ENCODE measurements at regions not wholly inside any gene's neighbourhood (a gene's known extent, or its start where the extent isn't known, plus 50 kb on each side); places are given as distances from the start of the nearest gene placed in this dataset.
"Not testable (repeated sequence)": the region's sequence is repeated elsewhere in the genome, so short reads cannot be mapped to it uniquely, and the experiment has no call there.

DNA sequence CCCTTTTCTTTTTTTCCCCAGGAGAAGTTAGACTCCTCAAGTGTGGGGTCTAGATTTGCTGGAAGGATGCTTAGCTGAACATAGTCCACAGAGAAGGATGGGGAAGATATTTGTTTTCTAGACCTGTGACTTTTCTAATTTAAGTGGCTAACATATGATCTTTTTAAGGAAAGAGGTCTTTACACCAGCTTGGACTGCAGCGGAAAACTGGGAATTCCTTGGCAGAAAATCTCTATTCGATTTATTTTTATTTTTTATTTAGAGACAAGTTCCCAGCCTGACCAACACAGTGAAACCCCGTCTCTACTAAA lies 148.4 kb downstream of the MYCN start:
- Mint-ChIP-seq H3K27ac (no peak overlapping the region), H3K36me3 (ENCODE audit: low read depth) (no peaks in the 10 kb centered on the region)

DNA sequence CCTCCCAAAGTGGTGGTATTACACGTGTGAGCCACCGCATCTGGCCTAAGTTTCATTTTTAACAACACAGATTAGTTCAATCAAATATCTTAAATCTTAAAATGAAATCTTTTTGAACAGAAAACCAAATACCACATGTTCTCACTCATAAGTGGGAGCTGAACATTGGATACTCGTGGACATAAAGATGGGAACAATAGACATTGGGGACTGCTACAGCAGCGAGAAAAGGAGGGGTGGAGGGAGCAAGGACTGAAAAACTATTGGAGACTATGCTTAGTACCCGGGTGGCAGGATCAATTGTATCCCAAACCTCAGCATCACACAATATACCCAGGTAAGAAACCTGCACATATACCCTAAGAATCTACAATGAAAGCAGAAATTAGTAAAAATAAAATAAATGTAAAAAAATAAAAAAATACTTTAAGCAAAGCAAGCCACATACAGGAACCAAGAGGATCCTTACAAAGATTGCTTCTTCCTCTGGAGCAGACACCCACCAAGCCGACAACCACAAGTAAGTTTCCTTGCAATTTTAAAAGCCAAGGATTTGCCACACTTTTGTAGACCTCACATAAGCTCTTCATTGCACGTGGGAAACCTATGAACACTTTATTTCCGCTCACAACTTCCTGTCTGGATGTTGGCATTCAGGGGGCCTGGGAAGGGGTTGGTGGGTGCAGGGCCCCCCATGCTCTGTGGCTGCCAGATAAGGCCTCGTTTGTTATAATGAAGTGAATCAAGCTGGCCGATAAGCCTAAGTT lies 147.9 kb downstream of the MYCN start:
- Mint-ChIP-seq H3K4me1 (no peaks in the 10 kb centered on the region), H3K36me3 (ENCODE audit: low read depth) (no peaks in the 10 kb centered on the region), H3K4me3 (no peak overlapping the region), H3K27me3 (peaks cover 7% of the 10 kb centered on the region), H3K27ac (no peak overlapping the region)
- no peak for DNase-seq
- H3K9me3 ChIP-seq (ENCODE audit: control insufficient read depth, low read length, poor library complexity, severe bottlenecking) = no peaks in the 10 kb centered on the region
- no peak for ATAC-seq

More for the DNA sequence above, 148.4 kb downstream of the MYCN start:
- Mint-ChIP-seq H3K4me3 (no peak overlapping the region), H3K4me1 (no peaks in the 10 kb centered on the region), H3K27me3 (peaks cover 7% of the 10 kb centered on the region)
- H3K9me3 ChIP-seq (ENCODE audit: control insufficient read depth, low read length, poor library complexity, severe bottlenecking) = no peaks in the 10 kb centered on the region
- ATAC-seq = no peak
- no peak for DNase-seq

DNA sequence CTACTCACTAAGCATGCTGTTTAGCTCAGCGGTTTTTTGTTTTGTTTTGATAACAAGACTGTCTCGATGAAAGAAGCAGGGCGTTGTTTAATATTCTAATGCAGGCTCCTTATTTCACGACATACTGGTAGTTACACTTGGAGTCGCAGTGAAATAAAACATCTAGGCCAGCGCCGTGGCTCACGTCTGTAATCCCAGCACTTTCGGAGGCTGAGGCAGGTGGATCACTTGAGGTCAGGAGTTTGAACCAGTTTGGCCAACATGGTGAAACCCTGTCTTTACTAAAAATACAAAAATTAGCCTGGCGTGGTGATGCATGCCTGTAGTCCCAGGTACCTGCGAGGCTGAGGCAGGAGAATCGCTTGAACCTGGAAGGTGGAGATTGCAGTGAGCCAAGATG lies 145.8 kb downstream of the MYCN start:
- not testable (repeated sequence) for H3K36me3 Mint-ChIP-seq (ENCODE audit: low read depth); H3K27ac Mint-ChIP-seq; H3K9me3 ChIP-seq (ENCODE audit: control insufficient read depth, low read length, poor library complexity, severe bottlenecking); H3K4me3 Mint-ChIP-seq; ATAC-seq; DNase-seq; H3K27me3 Mint-ChIP-seq; H3K4me1 Mint-ChIP-seq

DNA sequence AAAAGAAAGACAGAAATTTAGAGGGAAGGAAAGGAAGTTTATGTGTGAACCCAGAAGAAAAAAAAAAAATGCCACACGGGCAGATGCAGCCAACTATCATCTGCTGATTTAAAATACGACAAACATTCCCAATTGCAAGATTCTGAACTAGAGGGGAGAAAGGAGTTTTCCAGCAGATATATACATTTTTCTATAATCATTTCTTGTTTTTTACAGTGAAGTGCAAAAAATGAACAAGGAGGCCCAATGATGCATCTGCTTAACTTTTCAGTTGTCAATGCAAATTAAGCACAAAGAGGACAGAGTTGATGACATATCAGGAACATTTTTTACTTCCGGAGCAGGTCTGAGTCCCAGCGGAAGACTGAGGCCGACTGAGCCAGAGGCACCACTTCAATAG lies 144.7 kb downstream of the MYCN start:
- no peak for DNase-seq
- H3K36me3 Mint-ChIP-seq (ENCODE audit: low read depth) = no peaks in the 10 kb centered on the region
- no peak overlapping the region for H3K27ac Mint-ChIP-seq
- H3K4me3 Mint-ChIP-seq = no peak overlapping the region
- H3K4me1 Mint-ChIP-seq = no peaks in the 10 kb centered on the region
- H3K27me3 Mint-ChIP-seq = peaks cover 7% of the 10 kb centered on the region
- ATAC-seq = no peak
- no peaks in the 10 kb centered on the region for H3K9me3 ChIP-seq (ENCODE audit: control insufficient read depth, low read length, poor library complexity, severe bottlenecking)

DNA sequence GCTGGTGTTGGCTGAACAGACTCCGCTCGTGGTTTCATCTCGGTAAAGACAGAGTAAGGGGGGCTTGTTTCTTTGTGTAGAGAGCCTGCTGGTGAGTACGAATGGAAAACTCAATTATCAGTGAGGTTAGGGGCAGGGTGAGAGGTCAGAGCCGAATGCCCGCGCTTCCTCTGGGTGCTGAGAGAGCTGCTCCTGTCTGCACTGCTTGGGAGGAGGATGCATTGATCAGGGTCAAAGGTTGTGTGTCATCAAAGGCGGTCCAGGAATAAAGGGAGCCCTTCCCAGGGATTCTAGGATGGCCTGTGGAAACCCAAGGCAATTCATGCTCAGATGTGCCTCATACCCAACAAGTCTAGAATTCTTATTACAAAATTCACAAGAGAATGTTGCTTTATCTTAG lies 143.9 kb downstream of the MYCN start:
- peaks cover 7% of the 10 kb centered on the region for H3K27me3 Mint-ChIP-seq

DNA sequence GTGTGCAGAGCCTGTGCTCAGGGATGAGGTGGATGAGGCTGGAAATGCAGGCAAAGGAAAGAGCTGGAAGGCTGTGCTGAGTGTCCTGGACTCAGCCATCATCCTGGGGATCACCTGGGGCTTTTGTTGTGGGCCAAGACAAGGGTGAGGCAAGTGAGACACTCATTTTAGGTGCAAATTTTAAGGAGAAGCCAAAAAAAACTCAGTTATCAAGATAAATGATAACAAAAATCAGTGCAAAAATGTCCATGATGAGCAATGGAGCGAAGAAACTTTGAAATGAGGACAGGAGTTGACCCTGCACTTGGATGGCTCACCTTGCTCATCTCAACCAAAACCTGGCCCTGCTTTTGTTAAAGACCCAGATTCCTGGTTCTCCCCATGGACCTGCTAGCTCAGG lies 141.9 kb downstream of the MYCN start:
- H3K9me3 ChIP-seq (ENCODE audit: control insufficient read depth, low read length, poor library complexity, severe bottlenecking) = no peaks in the 10 kb centered on the region
- H3K27ac Mint-ChIP-seq = no peak overlapping the region
- H3K4me1 Mint-ChIP-seq = no peaks in the 10 kb centered on the region
- no peak for ATAC-seq
- H3K27me3 Mint-ChIP-seq = peaks cover 7% of the 10 kb centered on the region
- no peak for DNase-seq
- H3K36me3 Mint-ChIP-seq (ENCODE audit: low read depth) = no peaks in the 10 kb centered on the region
- H3K4me3 Mint-ChIP-seq = no peak overlapping the region

More for the DNA sequence above, 143.9 kb downstream of the MYCN start:
- Mint-ChIP-seq H3K36me3 (ENCODE audit: low read depth) (no peaks in the 10 kb centered on the region), H3K4me3 (no peak overlapping the region), H3K27ac (no peak overlapping the region), H3K4me1 (no peaks in the 10 kb centered on the region)
- ATAC-seq = no peak
- no peaks in the 10 kb centered on the region for H3K9me3 ChIP-seq (ENCODE audit: control insufficient read depth, low read length, poor library complexity, severe bottlenecking)
- no peak for DNase-seq

DNA sequence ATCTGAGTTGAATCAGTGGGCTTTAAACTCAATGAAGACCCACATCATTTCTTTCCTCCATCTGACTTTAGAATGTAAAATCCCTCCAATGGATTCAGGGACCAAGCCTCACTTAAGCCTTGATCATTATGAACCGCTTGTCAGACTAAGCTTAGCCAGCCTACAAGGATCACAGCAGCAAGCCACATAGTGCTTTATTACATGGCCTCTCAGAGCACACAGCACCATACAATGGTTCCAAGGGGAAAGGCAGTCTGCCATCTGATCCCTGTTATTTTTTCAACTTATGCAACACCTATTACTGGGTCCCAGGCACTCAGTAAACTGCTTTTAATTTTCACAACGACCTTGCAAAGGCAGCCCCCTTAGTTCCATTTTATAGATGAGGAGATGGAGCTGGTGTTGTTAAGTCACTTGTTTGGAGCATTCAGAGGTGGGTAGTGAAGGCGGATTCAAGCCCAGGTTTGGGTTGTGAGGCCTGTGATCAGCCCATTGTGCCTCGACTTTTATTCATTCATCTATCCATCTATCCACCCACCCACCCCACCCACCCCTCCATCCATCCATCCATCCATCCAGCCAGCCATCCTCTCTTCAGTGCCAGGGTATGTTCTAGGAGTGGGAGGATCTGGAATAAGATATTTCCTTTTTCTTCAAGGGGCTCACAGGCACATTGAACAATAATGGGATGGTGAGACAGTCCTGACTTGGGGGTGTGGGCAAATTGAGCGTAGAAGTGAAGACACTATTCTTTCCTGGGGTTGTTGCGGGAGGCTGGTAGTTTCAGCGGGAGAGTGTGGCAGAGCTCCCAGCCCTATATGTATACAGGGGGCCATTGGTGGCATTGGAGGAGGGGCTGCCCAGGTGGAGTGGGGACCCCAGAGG lies 141.2 kb downstream of the MYCN start:
- Mint-ChIP-seq H3K27ac (no peak overlapping the region), H3K27me3 (peaks cover 7% of the 10 kb centered on the region), H3K4me3 (no peak overlapping the region), H3K4me1 (no peaks in the 10 kb centered on the region), H3K36me3 (ENCODE audit: low read depth) (no peaks in the 10 kb centered on the region)
- no peak for ATAC-seq
- no peaks in the 10 kb centered on the region for H3K9me3 ChIP-seq (ENCODE audit: control insufficient read depth, low read length, poor library complexity, severe bottlenecking)
- DNase-seq = no peak

DNA sequence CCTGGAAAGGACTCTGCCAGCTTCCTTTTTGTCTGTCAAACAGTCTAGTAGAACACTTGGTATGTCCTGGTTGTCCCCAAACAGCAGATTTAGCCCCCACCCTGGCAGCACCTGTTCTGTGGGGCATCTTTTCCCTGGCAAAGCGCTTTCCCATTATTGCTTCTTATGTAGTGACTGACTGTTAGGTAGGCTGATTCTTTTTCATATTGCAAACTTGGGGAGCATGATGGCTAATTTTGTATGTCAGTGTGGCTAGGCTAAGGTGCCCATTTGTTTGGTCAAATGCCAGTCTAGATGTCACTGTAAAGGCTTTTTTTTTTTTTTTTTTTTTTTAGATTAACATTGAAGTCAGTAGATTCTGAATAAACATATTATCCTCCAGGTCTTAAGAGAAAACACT lies 140.2 kb downstream of the MYCN start:
- H3K4me3 Mint-ChIP-seq = no peak overlapping the region
- no peaks in the 10 kb centered on the region for H3K36me3 Mint-ChIP-seq (ENCODE audit: low read depth)
- peaks cover 7% of the 10 kb centered on the region for H3K27me3 Mint-ChIP-seq
- no peaks in the 10 kb centered on the region for H3K4me1 Mint-ChIP-seq
- ATAC-seq (no peak), DNase-seq (no peak)
- no peaks in the 10 kb centered on the region for H3K9me3 ChIP-seq (ENCODE audit: control insufficient read depth, low read length, poor library complexity, severe bottlenecking)
- H3K27ac Mint-ChIP-seq = no peak overlapping the region

DNA sequence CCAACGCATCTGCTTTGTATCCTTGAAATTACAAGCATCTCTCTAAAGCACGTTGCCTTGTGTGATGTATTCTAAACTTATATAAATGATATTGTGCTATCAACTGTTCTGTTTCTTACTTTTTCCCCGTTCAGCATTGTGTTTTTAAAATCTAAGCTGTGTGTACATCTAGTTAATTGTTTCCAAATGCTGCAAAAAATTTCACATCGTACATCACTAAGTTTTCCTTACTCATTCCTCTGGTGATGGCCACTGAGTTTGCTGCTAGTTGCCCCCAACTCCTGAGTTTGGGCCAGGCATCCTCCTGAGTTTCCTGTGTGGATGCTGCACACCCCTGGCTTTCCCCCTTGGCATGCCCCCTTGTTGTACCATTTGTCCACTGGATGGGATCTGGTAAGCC lies 139.7 kb downstream of the MYCN start:
- H3K9me3 ChIP-seq (ENCODE audit: control insufficient read depth, low read length, poor library complexity, severe bottlenecking) = no peaks in the 10 kb centered on the region
- Mint-ChIP-seq H3K27me3 (peaks cover 6% of the 10 kb centered on the region), H3K27ac (no peak overlapping the region), H3K36me3 (ENCODE audit: low read depth) (no peaks in the 10 kb centered on the region), H3K4me1 (no peaks in the 10 kb centered on the region), H3K4me3 (no peak overlapping the region)
- DNase-seq (no peak), ATAC-seq (no peak)

DNA sequence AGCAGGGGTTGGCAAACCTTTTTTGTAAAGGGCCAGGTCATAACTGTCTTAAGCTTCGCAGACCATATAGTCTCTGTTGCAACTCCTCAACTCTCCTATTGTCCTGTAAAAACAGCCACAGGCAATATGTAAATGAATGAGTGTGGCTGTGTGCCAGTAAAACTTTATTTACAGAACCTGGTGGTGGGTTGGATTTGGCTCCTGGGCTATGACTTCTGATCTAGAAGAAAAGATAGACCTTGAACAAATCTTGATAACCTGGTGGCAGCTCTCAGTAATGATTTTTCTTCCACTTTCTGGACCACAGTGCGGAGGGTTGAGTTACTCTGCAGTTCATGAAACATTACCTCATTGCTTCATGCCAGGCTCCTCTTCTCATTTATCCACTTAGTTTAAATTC lies 139.3 kb downstream of the MYCN start:
- no peak for ATAC-seq
- no peak overlapping the region for H3K27ac Mint-ChIP-seq
- no peaks in the 10 kb centered on the region for H3K36me3 Mint-ChIP-seq (ENCODE audit: low read depth)
- no peaks in the 10 kb centered on the region for H3K4me1 Mint-ChIP-seq
- peaks cover 2% of the 10 kb centered on the region for H3K27me3 Mint-ChIP-seq
- H3K4me3 Mint-ChIP-seq = no peak overlapping the region
- DNase-seq = no peak
- no peaks in the 10 kb centered on the region for H3K9me3 ChIP-seq (ENCODE audit: control insufficient read depth, low read length, poor library complexity, severe bottlenecking)

DNA sequence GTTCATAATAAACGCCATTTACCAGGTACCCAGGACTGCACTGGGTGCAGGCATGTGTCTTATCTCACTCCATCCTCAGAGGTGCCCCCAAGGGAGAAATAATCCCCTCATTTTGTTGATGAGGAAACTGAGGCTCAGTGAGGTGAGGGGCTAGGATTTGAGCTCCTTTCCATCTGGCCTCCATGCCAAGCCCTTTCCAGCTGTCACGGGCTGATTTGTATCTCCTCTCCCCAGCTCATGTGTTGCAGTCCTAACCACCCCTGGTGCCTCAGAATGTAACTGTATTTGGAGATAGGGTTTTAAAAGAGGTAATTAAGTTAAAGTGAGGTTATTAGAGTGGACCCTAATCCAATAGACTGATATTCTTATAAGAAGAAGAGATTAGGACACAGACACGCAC lies 137.3 kb downstream of the MYCN start:
- Mint-ChIP-seq H3K36me3 (ENCODE audit: low read depth) (no peaks in the 10 kb centered on the region), H3K4me1 (no peaks in the 10 kb centered on the region), H3K27me3 (peaks cover under 1% of the 10 kb centered on the region), H3K4me3 (no peak overlapping the region), H3K27ac (no peak overlapping the region)
- no peaks in the 10 kb centered on the region for H3K9me3 ChIP-seq (ENCODE audit: control insufficient read depth, low read length, poor library complexity, severe bottlenecking)
- DNase-seq (no peak), ATAC-seq (no peak)

DNA sequence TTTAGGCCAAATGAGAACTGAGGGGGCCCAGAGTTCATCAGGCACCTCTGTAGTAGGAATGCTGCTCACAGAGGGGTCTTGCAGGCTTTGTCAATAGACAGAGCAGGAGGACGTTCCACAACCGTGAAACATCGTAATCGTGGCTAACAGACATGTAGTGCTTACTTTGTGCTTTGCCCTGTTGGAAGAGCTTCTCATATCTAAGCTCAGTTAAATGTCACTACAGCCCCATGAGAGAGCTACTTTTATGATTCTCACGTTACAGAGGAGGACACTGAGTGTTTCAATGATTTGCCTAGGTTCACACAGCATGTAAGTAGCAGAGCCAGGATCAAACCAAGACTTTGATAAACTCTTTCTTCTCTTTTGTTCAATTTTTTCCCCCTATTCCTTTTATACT lies 136.6 kb downstream of the MYCN start:
- H3K9me3 ChIP-seq (ENCODE audit: control insufficient read depth, low read length, poor library complexity, severe bottlenecking) = no peaks in the 10 kb centered on the region
- peaks cover 4% of the 10 kb centered on the region for H3K27me3 Mint-ChIP-seq
- DNase-seq (no peak), ATAC-seq (no peak)
- H3K4me1 Mint-ChIP-seq = no peaks in the 10 kb centered on the region
- no peak overlapping the region for H3K4me3 Mint-ChIP-seq
- no peaks in the 10 kb centered on the region for H3K36me3 Mint-ChIP-seq (ENCODE audit: low read depth)
- H3K27ac Mint-ChIP-seq = no peak overlapping the region

DNA sequence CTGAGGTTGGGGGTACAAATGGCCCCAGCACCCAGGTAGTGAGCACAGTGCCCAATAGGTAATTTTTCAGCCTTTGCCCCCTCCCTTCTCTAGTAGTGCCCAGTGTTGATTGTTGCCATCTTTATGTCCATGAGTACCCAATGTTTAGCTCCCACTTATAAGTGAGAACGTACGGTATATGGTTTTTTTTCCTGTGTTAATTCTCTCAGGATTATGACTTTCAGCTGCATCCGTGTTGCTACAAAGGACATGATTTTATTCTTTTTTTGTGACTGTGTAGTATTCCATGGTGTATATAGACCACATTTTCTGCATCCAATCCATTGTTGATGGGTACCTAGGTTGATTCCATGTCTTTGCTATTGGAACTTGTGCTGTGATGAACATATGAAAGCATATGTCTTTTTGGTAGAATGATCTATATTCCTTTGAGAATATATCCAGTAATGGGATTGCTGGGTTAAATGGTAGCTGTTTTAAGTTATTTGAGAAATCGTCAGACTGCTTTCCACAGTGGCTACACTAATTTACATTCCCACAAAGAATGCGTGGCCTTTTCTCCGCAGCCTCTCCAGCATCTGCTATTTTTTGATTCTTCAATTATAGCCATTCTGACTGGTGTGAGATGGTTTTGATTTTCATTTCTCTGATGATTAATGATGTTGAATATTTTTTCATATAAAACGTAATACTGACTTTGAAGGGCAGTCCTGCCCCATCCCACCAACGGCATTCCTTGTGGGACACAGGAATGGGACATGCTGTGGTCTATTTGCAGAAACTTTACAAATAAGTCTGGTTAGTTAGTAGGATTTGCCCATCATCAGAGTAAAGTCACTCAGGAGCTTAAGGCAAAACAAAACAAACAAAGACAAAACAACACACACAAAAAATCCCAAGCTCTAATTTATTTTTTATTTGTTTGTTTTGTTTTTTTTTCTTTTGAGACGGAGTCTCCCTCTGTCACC lies 135.0 kb downstream of the MYCN start:
- ATAC-seq = no peak
- H3K27me3 Mint-ChIP-seq = peaks cover 4% of the 10 kb centered on the region
- no peaks in the 10 kb centered on the region for H3K9me3 ChIP-seq (ENCODE audit: control insufficient read depth, low read length, poor library complexity, severe bottlenecking)
- no peak overlapping the region for H3K4me3 Mint-ChIP-seq
- no peaks in the 10 kb centered on the region for H3K36me3 Mint-ChIP-seq (ENCODE audit: low read depth)
- DNase-seq = no peak
- no peak overlapping the region for H3K27ac Mint-ChIP-seq
- no peaks in the 10 kb centered on the region for H3K4me1 Mint-ChIP-seq

All from T-helper 17 cell (primary cell).